Uterus (tissue), 3 donors: ENCODE measurements at regions not wholly inside any gene's neighbourhood (a gene's known extent, or its start where the extent isn't known, plus 50 kb on each side); places are given as distances from the start of the nearest gene placed in this dataset.

Experiments
- DNase-seq, 2 donors: peaks; one replicate each; pipeline ENCODE4 v3.0.0-alpha.2; 2019 to 2020
- H3K27ac ChIP-seq, 2 donors: fragments of 200-600 bp; sonication (generic); 1 replicate in 1 of 2; 2 replicates in 1 of 2; pipeline ENCODE4 v1.5.1; 2016 to 2018
- H3K27me3 ChIP-seq, 2 donors: fragments of 200-600 bp; sonication (generic); one replicate each; pipeline ENCODE4 v1.5.1; 2018 to 2019; ENCODE audit warnings: control low read depth in 1 of 2
- H3K36me3 ChIP-seq, 2 donors: fragments of 200-600 bp; sonication (generic); one replicate each; pipeline ENCODE4 v1.5.1; 2019; ENCODE audit warnings: control low read depth in 1 of 2
- H3K4me1 ChIP-seq, 2 donors: fragments of 200-600 bp; sonication (generic); one replicate each; pipeline ENCODE4 v1.5.1; 2018 to 2019; ENCODE audit warnings: control low read depth in 1 of 2
- H3K4me3 ChIP-seq, 2 donors: fragments of 200-600 bp; sonication (generic); 1 replicate in 1 of 2; 2 replicates in 1 of 2; pipeline ENCODE4 v1.5.1; 2018 to 2019; ENCODE audit warnings: mild to moderate bottlenecking in 1 of 2
- H3K9me3 ChIP-seq, 2 donors: fragments of 200-600 bp; sonication (generic); one replicate each; pipeline ENCODE4 v1.5.1; 2019; ENCODE audit warnings: control low read depth in 1 of 2
- CTCF ChIP-seq, 4 experiments: fragments of 200-600 bp in 2 of 4; fragments of 450-650 bp in 2 of 4; sonication (generic) in 2 of 4; IDR thresholded peaks; one replicate each; pipeline ENCODE4 v1.5.1; 2016 to 2019; ENCODE audit warnings: antibody characterized with exemption in 4 of 4, mild to moderate bottlenecking in 2 of 4, moderate library complexity in 1 of 4
- POLR2A ChIP-seq, 2 donors: fragments of 450-650 bp; IDR thresholded peaks; one replicate each; pipeline ENCODE4 v1.6.1; 2016; ENCODE audit warnings: antibody characterized with exemption in 2 of 2, mild to moderate bottlenecking in 1 of 2, moderate library complexity in 1 of 2
- intact Hi-C: fragments of 100-400 bp; cut with DNase I; formaldehyde crosslinking; loops from one replicate; pipeline ENCODE4 v1.15.1; 2023; ENCODE audit warnings: low total_unique reads
- donor health status: DM: yes; HTN: yes; CAD: no.

DNA sequence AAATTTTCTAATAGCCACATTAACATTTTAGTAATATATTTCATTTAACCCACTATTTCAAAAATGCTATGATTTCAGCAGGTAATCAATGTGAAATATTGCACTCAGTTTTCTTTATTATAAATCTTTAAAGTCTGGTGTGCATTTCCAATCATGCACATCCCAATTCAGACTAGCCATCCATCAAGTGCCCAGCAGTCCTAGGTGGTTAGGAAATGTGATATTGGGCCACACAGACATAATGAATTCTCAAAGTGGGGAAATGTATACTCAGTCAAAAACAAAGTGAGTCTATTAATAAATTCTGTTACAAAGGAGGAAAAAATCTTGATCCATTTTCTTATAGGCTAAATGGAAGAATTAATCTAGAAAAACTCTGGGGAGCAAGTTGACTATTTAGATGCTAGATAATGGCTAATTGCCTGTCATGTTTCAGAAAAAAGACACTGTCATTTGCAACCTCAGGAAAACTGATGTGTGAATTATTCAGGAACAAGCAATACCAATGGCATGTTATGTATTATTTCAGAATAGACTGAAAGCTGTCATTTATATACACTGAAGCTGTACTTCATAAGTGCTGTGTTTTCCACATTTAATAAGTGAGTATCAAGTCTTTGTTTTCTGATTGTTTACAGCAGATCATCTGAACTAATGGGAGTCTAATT lies 629.1 kb upstream of the ADARB2 start:
- no peaks in the 10 kb centered on the region for H3K27me3 ChIP-seq
- DNase-seq: no peak
- no peak overlapping the region for H3K27ac ChIP-seq
- TF ChIP-seq POLR2A (IDR thresholded peaks at IDR 0.05) (no peak), CTCF (IDR thresholded peaks at IDR 0.05) (no peak)
- intact Hi-C loops: no loop called here
- H3K4me3 ChIP-seq: no peak overlapping the region
- peaks cover 0 to 3% of the 10 kb centered on the region in 2 donors for H3K9me3 ChIP-seq
- no peaks in the 10 kb centered on the region for H3K36me3 ChIP-seq
- no peaks in the 10 kb centered on the region for H3K4me1 ChIP-seq

GRCh38 chr10:2362331-2362730 lies 625.0 kb upstream of the ADARB2 start:
- Histone ChIP-seq H3K27me3 (no peaks in the 10 kb centered on the region), H3K4me3 (no peak overlapping the region), H3K36me3 (no peaks in the 10 kb centered on the region), H3K4me1 (no peaks in the 10 kb centered on the region), H3K9me3 (no peaks in the 10 kb centered on the region), H3K27ac (no peak overlapping the region)
- no peak for DNase-seq
- intact Hi-C loops: no loop called here
- TF ChIP-seq POLR2A (IDR thresholded peaks at IDR 0.05): no peak
- TF ChIP-seq CTCF (IDR thresholded peaks at IDR 0.05): no peak

- no peaks in the 10 kb centered on the region for H3K4me1 ChIP-seq
- intact Hi-C loops: no loop called here
- no peaks in the 10 kb centered on the region for H3K9me3 ChIP-seq
These were observed 621.3 kb upstream of the ADARB2 start for GRCh38 chr10:2358586-2358985.

GRCh38 chr10:2356670-2357069 lies 619.3 kb upstream of the ADARB2 start:
- Histone ChIP-seq H3K4me3 (no peak overlapping the region), H3K27ac (no peak overlapping the region), H3K27me3 (no peaks in the 10 kb centered on the region), H3K9me3 (no peaks in the 10 kb centered on the region), H3K36me3 (no peaks in the 10 kb centered on the region), H3K4me1 (no peaks in the 10 kb centered on the region)
- TF ChIP-seq POLR2A (IDR thresholded peaks at IDR 0.05) (no peak), CTCF (IDR thresholded peaks at IDR 0.05) (no peak)
- intact Hi-C loops: no loop called here
- DNase-seq: no peak

More at GRCh38 chr10:2358586-2358985, 621.3 kb upstream of the ADARB2 start:
- Histone ChIP-seq H3K4me3 (no peak overlapping the region), H3K27ac (no peak overlapping the region), H3K36me3 (no peaks in the 10 kb centered on the region), H3K27me3 (no peaks in the 10 kb centered on the region)
- no peak for TF ChIP-seq CTCF (IDR thresholded peaks at IDR 0.05)
- no peak for TF ChIP-seq POLR2A (IDR thresholded peaks at IDR 0.05)
- DNase-seq: no peak

- Histone ChIP-seq H3K27me3 (no peaks in the 10 kb centered on the region), H3K4me3 (no peak overlapping the region), H3K9me3 (no peaks in the 10 kb centered on the region), H3K27ac (no peak overlapping the region), H3K36me3 (no peaks in the 10 kb centered on the region), H3K4me1 (no peaks in the 10 kb centered on the region)
- intact Hi-C loops: no loop called here
- TF ChIP-seq CTCF (IDR thresholded peaks at IDR 0.05): no peak
- no peak for TF ChIP-seq POLR2A (IDR thresholded peaks at IDR 0.05)
- DNase-seq: no peak
These were observed 614.2 kb upstream of the ADARB2 start for GRCh38 chr10:2351566-2351965.
